Adrenal gland (tissue), 5 donors: ENCODE measurements at regions not wholly inside any gene's neighbourhood (a gene's known extent, or its start where the extent isn't known, plus 50 kb on each side); places are given as distances from the start of the nearest gene placed in this dataset.

Experiments used
- POLR2A ChIP-seq, 2 donors: fragments of 450-650 bp; IDR thresholded peaks; one replicate each; pipeline ENCODE4 v1.6.1; 2017; ENCODE audit warnings: antibody characterized with exemption in 2 of 2, mild to moderate bottlenecking in 2 of 2, moderate library complexity in 1 of 2
- TF ChIP-seq, protein P1 (sequence below), 6 experiments: fragments of 450-650 bp in 4 of 6; fragments of 200-600 bp in 2 of 6; sonication (generic) in 1 of 6; IDR thresholded peaks; 1 replicate in 5 of 6; 2 replicates in 1 of 6; pipeline versions ENCODE4 v1.5.1 to v1.8.0; 2016 to 2021; ENCODE audit warnings: antibody characterized with exemption in 6 of 6, mild to moderate bottlenecking in 2 of 6, moderate library complexity in 1 of 6
- donor health status: DM: no; HTN: no; CAD: no.

- TF ChIP-seq, protein P1, sequence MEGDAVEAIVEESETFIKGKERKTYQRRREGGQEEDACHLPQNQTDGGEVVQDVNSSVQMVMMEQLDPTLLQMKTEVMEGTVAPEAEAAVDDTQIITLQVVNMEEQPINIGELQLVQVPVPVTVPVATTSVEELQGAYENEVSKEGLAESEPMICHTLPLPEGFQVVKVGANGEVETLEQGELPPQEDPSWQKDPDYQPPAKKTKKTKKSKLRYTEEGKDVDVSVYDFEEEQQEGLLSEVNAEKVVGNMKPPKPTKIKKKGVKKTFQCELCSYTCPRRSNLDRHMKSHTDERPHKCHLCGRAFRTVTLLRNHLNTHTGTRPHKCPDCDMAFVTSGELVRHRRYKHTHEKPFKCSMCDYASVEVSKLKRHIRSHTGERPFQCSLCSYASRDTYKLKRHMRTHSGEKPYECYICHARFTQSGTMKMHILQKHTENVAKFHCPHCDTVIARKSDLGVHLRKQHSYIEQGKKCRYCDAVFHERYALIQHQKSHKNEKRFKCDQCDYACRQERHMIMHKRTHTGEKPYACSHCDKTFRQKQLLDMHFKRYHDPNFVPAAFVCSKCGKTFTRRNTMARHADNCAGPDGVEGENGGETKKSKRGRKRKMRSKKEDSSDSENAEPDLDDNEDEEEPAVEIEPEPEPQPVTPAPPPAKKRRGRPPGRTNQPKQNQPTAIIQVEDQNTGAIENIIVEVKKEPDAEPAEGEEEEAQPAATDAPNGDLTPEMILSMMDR (IDR thresholded peaks at IDR 0.05): no peak
- no peak for TF ChIP-seq POLR2A (IDR thresholded peaks at IDR 0.05)
These were observed 296.2 kb upstream of the IRX1 start for GRCh38 chr5:3299441-3299840.
